M059J (cell line): ENCODE measurements at regions not wholly inside any gene's neighbourhood (a gene's known extent, or its start where the extent isn't known, plus 50 kb on each side); places are given as distances from the start of the nearest gene placed in this dataset.
"Not testable (repeated sequence)": the region's sequence is repeated elsewhere in the genome, so short reads cannot be mapped to it uniquely, and the experiment has no call there.

Experiments used
- DNase-seq: peaks from one replicate; pipeline ENCODE4 v3.0.0-alpha.2; 2012; ENCODE audit warnings: low read depth

DNA sequence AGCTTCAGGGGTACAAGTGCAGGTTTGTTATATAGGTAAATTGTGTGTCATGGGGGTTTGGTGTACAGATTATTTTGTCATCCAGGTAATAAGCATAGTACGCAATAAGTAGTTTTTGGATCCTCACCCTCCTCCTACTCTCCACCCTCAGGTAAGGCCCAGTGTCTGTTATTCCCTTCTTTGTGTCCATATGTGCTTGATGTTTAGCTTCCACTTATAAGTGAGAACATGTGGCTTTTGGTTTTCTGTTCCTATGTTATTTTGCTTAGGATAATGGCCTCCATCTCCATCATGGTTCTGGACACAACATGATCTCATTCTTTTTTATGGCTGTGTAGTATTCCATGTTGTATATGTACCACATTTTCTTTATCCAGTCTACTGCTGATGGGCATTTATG, 298.4 kb downstream of the LIG4 start:
- not testable (repeated sequence) for DNase-seq

DNA sequence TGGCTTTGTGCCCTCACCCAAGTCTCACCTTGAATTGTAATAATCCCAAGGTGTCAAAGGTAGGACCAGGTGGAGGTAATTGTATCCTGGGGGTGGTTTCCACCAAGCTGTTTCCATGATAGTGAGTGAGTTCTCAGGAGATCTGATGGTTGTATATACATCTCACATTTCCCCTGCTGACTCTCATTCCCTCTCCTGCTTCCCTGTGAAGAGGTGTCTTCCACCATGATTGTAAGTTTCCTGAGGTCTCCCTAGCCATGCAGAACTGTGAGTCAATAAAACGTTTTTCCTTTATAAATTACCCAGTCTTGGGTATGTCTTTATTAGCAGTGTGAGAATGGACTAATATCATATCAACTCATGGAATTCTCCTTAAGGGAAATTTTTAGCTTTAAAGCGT, 302.6 kb downstream of the LIG4 start:
- DNase-seq: no peak

DNA sequence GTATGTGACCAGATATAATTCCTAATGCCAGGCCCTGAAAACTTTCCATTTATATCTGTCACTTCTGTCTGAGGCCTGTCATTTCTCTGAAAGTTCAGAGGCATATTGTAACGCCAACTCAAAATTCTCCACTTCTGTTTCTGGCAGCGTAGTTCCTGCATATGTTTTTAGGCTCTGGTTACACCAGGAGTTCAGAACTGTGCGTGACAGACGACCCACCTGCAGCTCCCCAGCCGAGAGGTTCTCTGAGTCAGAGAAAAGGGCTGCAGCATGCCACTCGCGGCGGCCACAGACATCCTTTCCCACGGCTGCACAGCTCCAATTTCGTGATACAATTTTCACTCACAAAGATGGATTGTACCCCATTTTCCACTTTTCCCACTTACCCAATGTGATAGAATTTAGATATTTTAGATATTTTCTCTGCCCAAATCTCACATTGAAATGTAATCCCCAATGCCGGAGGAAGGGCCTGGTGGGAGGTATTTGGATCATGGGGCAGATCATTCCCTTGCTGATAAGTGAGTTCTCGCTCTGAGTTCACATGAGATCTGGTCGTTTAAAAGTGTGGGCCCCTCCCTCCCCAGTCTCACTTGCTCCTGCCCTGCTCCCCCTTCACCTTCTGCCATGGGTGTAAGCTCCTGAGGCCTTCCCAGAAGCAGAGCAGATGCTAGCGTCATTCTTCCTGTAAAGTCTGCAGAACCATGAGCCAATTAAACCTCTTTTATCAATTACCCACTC, 308.1 kb downstream of the LIG4 start:
- DNase-seq: no peak

DNA sequence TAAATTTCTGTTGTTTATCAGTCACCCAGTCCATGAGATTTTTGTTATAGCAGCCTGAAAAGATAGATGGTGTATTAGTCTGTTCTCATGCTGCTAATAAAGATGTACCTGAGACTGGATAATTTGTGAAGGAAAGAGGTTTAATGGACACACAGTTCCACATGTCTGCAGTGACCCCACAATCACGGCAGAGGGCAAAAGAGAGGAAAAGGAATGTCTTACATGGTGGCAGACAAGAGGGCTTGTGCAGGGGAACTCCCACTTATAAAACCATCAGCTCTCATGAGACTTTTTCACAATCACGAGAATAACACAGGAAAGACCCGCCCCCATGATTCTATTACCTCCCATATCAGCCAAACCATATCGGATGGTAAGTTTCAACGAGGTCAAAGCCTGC, 309.2 kb downstream of the LIG4 start:
- no peak for DNase-seq

DNA sequence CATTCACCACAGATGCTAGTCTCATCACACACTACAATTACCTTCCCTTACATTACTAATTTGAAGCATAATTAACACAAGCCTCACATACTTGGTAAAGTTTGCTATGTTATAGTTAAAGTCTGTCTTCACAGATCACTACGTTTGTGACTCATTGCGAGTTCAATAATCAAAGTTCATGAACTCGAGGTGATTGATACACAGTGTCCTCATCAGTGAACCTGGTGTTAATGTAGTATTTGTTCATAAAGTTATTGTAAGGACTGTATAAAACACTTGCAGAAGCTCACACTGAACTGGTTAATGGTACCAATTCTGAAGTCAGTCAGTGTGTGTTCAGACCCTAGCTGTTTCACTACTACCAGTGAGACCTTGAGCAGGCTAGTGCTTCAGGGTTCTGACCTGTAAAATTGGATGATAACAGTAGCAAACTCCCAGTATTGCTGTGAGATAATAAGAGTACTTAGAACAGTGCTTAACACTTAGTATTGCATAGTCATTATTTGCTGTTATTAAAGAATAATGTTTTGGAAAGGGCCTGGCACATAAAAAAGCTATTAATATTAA, 313.3 kb downstream of the LIG4 start:
- no peak for DNase-seq

DNA sequence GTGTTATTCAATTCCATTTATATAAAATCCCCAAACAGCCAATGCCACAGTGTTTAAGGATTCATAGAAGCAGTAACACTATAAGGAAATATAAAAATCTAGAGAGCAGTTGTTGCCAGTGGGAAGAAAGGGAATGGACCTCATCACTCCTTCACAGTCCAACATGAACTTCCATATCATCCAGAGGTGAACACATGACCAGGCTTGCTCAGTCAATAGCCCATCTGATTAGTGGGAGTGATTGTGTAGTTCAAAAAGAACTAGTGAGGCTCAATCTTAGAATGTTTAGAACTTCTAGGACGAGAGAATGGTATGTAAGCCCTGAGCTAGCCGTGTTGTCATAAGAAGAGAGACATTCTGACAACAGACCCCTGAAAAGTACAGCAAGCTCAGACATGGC, 314.1 kb downstream of the LIG4 start:
- no peak for DNase-seq

DNA sequence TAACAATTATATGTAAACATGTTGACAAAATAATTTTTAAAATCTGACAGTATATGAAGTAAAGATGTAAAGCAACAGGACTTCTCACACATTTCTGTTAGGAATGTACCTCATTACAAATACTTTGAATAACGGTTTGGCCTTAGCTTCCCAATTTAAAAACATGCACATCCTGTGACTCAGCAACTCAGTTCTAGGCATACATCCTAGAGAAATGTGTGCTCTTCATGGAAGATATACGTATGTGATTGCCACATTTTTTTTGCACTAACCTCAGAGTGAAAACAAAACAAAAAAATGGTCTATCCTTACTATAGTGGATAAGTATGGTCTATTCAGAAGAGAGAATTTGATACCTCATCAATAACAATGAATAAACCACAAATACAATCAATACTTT, 314.6 kb downstream of the LIG4 start:
- no peak for DNase-seq

DNA sequence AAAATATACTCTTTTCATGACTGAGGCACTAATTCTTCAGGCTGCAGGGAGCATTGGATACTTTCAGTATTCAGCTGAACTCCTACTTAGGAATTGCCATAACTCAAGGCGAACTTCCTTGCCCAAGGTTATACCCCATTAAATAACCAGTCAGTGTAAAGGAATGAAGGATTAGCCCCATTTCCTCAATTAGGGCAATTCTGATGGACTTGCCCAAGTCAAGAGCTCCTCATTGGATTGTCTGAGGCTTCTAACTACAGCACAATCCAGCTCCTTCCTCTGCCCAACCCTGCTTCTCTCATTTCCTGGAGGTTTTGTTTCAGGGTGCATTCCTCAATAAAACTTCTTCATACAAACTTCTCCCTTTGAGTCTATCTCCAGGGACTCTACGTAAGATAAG, 329.2 kb downstream of the LIG4 start:
- DNase-seq: no peak

DNA sequence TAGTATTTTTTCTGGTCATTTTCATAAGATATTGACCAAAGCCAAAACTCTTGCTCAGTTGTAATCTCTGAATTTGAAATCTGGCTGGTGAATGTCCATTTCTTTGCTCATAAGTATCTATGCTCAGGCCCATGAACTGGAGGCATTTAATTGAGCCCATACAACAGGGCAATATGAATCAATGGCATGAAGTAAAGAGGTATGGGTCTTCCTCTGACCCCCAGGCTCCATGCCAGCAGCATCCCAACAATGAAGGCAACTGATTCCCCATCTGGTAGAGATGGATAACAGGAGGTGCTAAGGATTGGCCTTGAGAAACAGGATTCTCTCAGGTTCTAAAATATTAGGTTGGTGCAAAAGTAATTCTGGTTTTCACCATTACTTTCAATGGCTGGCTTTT, 330.8 kb downstream of the LIG4 start:
- DNase-seq: no peak

DNA sequence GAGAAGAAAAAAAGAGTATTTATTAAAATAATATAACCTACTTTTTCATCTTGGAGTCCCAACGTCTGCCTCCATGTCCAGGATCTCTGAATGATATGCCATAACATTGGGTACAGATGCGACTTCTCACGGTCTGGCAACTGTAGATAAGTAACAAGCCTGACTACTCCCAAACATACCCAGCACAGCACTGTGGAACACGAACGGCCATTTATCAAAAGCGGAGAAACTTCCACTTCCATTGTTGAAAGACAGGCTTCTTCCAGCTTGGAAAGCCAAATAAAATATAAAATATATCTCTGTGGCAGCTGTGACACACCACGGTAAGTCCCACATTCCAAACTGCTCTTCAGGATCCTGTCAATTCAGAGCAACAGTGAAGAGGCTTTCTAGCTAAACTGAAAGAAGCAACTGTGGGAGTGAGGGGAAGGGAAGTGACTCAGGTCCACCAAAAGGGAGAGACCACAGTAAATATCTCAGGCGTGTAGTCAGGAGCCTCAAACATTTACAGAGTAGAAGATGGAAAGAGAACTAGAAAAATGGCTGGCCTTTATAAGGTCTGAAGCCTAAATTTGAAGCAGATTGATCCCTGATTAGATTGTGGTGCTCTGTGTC, 331.7 kb downstream of the LIG4 start:
- DNase-seq: peak; percentile 14

DNA sequence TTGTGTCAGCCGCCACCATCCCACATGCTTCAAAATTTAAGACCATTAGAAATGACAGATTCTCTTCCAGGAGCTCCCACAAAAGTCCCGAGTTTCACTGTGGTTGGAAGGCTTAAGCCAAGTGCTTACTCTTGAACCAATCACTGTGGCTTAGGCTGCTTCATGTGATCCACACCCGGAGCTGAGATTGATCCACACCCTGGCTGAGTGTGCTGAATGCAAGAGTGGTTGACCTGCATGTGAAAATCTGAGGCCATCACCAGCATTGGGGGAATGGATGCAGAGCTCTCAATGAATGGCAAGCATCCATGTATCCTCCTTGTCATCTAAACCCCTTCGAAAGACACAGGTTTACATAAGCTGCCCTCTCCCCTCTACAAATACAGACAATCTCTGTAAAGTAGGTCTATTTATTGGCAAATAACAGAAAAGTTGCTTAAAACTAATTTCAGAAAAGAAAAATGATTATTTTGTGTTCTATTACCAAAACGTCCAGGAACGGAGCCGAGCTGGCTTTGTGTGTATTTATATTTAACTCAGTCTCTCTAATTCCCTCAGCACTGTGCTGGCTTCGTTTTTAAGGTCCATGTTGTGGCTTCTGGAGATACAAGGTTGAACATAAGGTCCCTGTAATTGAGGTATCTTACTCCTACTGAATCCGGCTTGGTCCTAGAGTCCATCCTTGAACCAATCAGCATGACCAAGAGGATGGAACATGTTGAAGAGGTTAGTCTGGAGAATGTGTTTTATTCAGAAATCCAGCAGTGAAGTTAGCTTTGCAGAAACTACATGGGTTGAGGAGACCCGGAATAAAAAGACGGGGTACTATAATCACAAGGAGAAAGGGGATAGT, 332.4 kb downstream of the LIG4 start:
- DNase-seq: no peak

DNA sequence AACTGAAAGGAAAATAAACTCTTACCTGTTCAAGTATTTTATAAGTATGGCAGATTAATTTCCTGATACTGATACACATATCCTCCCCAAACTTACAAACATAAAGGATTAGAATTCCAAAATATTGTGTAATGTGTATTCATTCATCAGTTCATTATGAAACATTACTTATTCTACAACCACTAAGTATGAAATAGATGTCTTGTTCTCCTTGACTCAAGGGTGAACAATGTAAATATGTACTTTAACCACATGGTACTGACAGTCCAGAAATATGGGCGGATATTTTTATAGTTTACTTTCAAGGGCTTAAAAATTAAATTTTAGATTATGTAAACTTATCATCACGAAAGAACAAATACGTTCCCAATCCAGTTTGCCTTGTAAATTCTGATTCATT, 334.0 kb downstream of the LIG4 start:
- DNase-seq: no peak

DNA sequence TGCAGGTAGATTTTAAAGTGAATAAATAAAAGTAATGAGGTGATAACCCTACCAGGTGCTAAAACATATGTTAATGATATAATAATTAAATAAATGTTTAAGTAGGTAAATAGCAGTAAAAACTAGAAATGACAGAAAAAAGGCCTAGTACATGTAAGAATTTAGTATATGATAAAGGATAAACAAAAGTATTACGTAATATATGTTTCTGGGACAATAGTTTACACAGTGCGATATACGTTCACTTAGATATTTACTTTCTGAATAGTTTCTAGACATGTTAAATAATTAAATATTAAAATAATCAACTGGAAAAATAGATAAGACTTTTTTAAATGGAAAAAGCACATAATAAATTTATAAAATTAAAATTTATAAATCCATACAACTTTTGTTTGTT, 340.9 kb downstream of the LIG4 start:
- no peak for DNase-seq

DNA sequence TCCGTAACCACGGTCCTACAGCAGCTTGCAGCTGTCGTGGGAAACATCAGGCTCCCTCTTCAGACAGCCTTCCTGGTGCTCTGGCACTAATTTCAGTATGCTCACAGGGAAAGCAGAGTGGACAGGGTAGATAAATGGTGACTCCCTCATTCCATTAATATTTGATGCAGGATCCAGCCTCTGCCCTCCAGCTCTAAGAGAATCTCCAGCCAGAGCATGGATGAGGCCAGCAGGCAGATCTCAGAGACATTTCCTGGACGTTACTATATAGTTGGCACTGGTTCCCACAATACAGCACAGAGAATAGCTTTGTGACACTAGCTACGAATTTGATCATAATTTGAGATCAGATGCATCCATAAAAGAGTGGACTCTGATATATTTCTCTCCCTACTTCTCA, 341.4 kb downstream of the LIG4 start:
- no peak for DNase-seq

DNA sequence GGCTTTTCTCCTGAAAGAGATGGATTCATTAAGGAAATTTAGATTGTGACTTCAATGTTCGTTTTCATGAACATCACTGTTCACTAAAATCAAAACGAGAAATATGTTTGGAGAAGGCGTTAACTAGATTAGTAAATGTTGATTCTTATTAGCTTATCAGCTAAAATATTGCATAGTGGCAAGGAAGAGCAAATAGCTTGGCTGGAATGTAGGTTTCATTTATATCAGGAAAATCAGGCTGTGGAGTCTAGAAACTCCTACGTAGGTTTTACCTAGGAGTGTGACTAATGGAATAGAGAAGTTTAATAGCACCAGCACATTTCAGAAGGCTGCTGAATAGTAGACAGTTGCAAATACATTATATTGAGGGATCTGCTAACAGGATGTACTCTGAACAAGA, 344.9 kb downstream of the LIG4 start:
- no peak for DNase-seq

DNA sequence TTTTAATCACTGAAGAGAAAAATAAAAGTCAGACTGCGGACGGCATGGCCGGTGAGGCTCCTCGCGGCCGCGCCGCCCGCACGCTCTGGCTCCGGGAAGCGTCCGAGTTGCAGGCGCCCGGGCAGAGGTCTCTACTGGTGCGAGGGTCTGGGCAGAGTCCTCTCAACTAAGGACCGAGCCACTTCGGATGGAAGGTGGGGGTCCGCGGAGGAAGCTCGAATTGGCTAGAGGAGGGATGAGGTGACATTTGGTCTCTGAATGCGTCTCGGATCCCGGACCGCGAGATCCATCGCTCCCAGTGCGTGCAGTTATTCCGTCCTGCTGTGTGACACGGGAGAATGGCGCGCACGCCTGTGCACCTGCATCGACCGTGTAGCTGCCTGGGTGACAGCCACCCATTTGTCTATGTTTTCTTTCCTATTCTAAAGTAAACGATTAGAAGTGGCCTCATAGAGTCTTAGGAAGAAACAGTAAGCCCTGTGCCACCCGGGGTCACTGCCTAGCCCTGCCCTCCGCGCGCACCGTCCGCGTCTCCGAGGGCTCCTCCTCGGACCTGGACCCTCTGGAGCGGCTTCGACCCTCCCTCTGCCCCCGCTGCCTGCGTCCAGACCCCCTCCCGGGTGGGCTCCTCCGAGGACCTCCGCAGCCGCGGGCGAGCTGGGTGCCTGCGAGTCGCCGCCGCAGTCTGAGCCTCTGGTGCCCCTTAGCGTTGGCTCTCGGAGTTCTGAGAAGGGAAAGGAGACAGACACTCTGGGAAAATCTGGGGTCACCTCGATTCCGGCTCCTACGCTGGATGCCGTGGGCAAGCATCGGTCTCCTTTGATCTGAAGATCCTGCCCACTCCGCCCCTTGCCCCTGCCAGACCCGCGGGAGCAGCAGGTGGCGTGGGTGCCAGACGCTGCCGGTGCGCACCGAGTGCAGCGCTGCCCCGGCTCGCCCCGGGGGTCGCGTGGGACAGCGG, 347.4 kb downstream of the LIG4 start:
- no peak for DNase-seq

DNA sequence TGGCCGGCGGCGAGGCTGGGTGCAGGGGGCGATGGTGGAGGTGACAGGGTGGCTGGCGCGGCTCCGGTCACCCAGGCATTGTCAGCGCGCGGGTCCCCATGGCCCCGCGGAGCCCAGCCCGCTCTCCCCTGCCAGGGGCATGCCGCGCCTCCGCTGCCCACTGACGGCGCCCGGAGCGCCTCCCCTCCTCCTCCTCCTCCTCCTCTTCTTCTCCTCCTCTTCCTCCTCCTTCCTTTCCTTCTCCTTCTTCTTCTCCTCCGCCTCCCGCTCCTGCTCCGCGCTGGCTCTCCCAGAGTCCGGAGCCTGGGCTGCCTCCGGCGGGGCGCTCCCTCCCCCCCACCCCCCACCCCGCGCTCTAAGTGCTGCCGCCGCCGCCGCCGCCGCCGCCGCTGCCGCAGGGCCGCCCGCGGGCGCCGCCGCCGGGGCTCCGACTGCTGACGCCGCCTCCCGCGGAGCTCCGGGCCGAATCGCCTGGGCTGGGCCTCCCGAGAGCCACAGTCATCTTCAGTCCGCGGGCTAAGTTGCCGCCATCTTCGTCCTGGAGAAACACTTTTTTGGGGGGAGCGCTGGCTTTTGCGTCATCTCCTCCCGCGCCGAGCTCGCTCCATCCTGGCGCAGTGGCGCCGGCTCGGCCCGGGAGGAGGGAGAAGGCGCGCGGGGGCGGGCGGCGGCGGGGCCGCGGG, 348.3 kb downstream of the LIG4 start:
- DNase-seq: no peak

DNA sequence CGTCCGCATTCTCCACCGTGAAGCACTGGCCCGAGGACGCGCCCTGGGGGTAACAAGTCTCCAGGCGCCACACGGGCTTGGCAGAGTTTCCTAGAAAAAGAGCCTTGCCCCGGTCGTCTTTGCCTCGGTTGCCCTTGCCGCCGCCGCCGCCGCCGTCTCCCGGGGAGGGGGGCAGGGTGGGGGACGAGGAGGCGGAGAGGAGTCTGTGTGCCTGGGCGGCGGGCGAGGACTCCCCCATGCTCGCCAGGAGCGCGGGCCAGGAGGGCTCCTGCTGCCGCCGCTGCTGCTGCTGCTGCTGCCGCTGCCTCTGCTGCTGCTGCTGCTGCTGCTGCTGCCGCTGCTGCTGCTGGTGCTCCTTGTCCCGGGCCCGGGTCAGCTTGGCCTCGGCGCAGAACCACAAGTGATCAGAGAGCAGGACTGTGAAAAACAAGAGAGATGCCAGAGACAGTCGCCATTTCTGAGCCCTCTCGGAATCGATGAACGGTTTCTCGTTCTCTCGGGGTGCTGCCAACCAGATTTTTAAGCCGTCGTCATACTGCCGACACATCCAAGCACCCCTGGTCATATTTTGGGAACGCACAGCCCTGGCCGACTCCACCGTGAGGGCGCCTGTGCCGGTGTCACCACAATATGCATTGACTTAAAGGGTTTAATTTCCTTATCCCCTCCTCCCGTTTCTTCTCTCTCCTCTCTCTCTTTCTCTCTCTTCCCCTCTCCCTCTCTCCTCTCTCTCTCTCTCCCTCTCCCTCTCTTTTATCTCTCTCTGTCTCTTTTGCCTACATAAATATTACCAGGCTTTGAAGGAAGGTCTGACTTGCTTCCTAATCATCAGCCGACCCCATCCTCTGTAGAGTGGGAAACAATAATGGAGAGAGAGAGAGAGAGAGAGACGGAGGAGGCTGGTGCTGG, 349.1 kb downstream of the LIG4 start:
- DNase-seq: peak; percentile 5

DNA sequence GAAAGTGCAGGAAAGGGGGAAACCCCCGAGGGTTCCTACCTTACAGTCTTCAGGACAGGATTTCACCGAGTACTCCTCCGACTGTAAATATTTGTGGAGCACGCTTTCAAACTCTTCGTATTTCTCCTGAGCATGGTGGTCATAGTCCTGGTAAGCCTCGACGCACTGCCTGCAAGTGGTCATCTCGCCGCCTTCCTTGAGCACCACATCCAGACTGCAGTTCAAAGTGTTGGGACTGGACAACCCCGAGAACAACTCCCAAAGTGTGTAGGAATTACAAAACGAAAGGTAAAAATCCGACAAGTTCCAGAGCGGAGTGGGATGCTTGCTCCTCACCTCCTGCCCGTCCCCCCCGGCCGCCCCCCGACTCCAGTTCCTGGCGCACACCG, 349.7 kb downstream of the LIG4 start:
- DNase-seq: no peak

DNA sequence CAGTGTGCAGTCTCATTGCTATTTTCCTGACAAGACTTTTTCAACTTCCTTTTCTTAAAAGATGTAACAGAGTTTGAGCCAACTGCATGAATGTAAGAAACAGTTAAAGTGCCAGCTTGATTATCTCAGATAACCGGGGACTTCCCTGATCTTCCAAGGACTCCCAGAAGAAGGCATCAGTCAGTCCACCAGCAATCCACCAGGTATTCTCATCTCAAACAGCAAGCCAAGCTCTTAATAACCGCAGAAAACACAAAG, 350.1 kb downstream of the LIG4 start:
- DNase-seq: no peak
